ENCODE measurements at regions not wholly inside any gene's neighbourhood (a gene's known extent, or its start where the extent isn't known, plus 50 kb on each side); places are given as distances from the start of the nearest gene placed in this dataset.

DNA sequence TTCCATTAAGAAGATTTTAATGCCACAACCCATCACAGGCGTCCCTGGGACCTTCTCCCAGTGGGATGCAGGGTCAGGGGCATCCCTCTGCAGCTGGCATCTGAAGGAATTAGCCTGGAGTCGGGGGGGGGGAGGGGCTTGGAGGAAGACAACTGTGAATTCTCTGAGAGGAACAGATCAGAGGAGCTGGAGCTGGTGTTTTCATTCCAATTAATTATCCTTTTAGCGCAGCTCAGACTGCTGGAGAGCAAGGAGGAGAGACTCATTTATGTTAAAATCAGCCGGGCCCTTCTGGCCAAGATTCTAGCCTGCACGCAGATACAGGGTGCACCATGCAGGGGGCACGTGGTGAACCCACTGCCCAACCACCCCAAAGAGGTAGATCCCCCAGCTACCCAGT lies 116.2 kb downstream of the CHST1 start:
- no peak for TF ChIP-seq EZH2 (IDR thresholded peaks at IDR 0.05; ENCODE audit: insufficient read depth, poor library complexity, severe bottlenecking)
- no peak for TF ChIP-seq EZH2phosphoT487 (IDR thresholded peaks at IDR 0.05; ENCODE audit: insufficient read depth, low read depth)

Data from GM23248 (cell line).